ENCODE measurements at regions not wholly inside any gene's neighbourhood (a gene's known extent, or its start where the extent isn't known, plus 50 kb on each side); places are given as distances from the start of the nearest gene placed in this dataset.

DNA sequence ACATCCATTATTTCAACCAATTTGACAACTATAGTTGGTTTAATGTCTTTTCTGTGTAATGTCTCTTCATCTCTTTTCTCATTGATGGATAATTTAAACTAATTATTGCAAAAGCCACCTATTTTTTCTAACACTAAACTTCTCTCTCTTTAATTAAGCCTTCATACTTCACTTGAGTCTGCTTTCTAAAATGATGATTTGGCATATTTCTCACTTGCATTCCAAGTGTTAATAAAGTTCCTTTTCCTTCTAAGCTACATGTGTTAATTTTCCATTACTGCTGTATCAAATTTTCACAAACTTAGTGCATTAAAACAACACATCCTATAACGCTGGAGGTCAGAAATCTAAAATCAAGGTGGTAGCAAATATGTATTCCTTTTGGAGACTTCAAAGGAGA, 1743.8 kb upstream of the PCDH7 start:
- Mint-ChIP-seq H3K36me3 (ENCODE audit: low read depth) (no peaks in the 10 kb centered on the region), H3K4me1 (ENCODE audit: low read depth) (no peaks in the 10 kb centered on the region), H3K9me3 (no peaks in the 10 kb centered on the region), H3K4me3 (no peak overlapping the region), H3K27ac (no peak overlapping the region), H3K27me3 (ENCODE audit: low read depth) (no peaks in the 10 kb centered on the region)
- intact Hi-C loops (cut with micrococcal nuclease): no loop called here
- CTCF ChIA-PET: no interaction called here
- DNase-seq: no peak

- no peaks in the 10 kb centered on the region for H3K27me3 Mint-ChIP-seq (ENCODE audit: low read depth)
- no peak overlapping the region for H3K4me3 Mint-ChIP-seq
- no peaks in the 10 kb centered on the region for H3K4me1 Mint-ChIP-seq (ENCODE audit: low read depth)
- DNase-seq: no peak
- CTCF ChIA-PET: no interaction called here
- no peak overlapping the region for H3K27ac Mint-ChIP-seq
- intact Hi-C loops (cut with micrococcal nuclease): no loop called here
- no peaks in the 10 kb centered on the region for H3K36me3 Mint-ChIP-seq (ENCODE audit: low read depth)
- peaks cover 16% of the 10 kb centered on the region for H3K9me3 Mint-ChIP-seq
Measured at GRCh38 chr4:29002151-29002550, 1718.0 kb upstream of the PCDH7 start.

DNA sequence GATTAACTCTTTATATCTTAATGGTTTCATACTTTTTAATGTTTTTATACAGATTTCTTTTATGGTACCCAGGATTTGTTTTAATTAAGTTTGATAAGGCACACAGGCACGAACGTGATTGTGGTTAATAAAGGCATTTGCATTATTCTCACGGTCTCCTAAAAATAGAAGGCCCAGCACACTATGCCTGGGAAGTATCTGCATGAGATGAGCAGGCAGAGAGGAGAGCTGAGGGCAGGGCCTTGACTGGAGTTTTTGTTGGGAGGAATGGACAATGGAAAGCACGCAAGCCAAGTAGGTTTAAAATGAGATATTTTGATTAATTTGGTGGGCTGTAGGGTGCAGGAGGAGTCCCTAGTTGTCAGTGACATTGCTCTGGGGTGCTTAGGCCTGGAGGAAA, 1714.3 kb upstream of the PCDH7 start:
- Mint-ChIP-seq H3K9me3 (peaks cover 9% of the 10 kb centered on the region), H3K27me3 (ENCODE audit: low read depth) (no peaks in the 10 kb centered on the region), H3K4me3 (no peak overlapping the region), H3K4me1 (ENCODE audit: low read depth) (no peaks in the 10 kb centered on the region), H3K27ac (no peak overlapping the region), H3K36me3 (ENCODE audit: low read depth) (no peaks in the 10 kb centered on the region)
- CTCF ChIA-PET: no interaction called here
- intact Hi-C loops (cut with micrococcal nuclease): no loop called here
- no peak for DNase-seq

DNA sequence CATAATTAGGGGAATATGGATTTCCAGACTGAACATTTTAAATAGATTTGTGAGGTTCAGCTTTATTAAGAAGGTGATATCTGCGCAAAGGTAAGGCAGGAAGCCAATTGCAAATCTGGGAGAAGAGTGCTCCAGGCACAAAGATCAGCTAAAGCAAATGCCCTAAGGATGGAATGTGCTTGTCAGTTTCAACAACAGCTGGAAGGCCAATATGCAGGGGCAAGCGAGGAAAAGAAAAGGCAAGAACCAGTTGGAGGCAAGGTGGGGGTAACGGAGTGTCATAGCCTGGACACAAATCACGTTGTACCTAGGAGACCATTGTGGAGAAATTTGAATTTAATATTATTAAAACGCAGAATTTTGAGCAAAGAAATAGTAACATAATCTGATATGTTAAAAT, 1710.3 kb upstream of the PCDH7 start:
- no peaks in the 10 kb centered on the region for H3K27me3 Mint-ChIP-seq (ENCODE audit: low read depth)
- H3K36me3 Mint-ChIP-seq (ENCODE audit: low read depth): no peaks in the 10 kb centered on the region
- H3K4me3 Mint-ChIP-seq: no peak overlapping the region
- CTCF ChIA-PET: no interaction called here
- DNase-seq: no peak
- no peak overlapping the region for H3K27ac Mint-ChIP-seq
- H3K9me3 Mint-ChIP-seq: peaks cover 16% of the 10 kb centered on the region
- no peaks in the 10 kb centered on the region for H3K4me1 Mint-ChIP-seq (ENCODE audit: low read depth)
- intact Hi-C loops (cut with micrococcal nuclease): no loop called here

- H3K27ac Mint-ChIP-seq: no peak overlapping the region
- CTCF ChIA-PET: no interaction called here
- no peaks in the 10 kb centered on the region for H3K27me3 Mint-ChIP-seq (ENCODE audit: low read depth)
- H3K36me3 Mint-ChIP-seq (ENCODE audit: low read depth): peaks cover 1% of the 10 kb centered on the region
- intact Hi-C loops (cut with micrococcal nuclease): no loop called here
- no peaks in the 10 kb centered on the region for H3K4me1 Mint-ChIP-seq (ENCODE audit: low read depth)
- no peak overlapping the region for H3K4me3 Mint-ChIP-seq
- peaks cover 16% of the 10 kb centered on the region for H3K9me3 Mint-ChIP-seq
- DNase-seq: no peak
Measured at GRCh38 chr4:29013341-29013740, 1706.8 kb upstream of the PCDH7 start.

DNA sequence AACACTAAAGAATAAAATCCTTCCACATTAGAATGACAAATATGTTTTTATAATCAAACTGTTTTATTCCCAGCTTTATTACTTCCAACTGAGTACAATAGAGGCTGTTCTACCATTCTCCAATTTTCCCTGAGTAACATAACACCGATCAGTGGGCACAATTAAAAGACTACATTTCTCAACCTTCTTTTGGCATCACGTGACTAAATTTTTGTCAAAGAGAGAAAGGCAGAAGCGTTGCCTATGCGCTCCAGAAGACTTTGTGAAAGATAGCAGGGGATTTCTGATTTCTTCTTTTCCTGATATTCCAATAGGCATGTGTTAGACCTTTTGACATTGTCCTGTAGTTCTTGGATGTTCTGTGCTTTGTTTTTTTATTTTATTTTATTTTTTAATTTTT, 1705.6 kb upstream of the PCDH7 start:
- intact Hi-C loops (cut with micrococcal nuclease): no loop called here
- H3K27me3 Mint-ChIP-seq (ENCODE audit: low read depth): no peaks in the 10 kb centered on the region
- CTCF ChIA-PET: no interaction called here
- peaks cover 16% of the 10 kb centered on the region for H3K9me3 Mint-ChIP-seq
- no peak overlapping the region for H3K4me3 Mint-ChIP-seq
- no peak for DNase-seq
- H3K27ac Mint-ChIP-seq: no peak overlapping the region
- H3K4me1 Mint-ChIP-seq (ENCODE audit: low read depth): no peaks in the 10 kb centered on the region
- H3K36me3 Mint-ChIP-seq (ENCODE audit: low read depth): peaks cover 1% of the 10 kb centered on the region

- H3K9me3 Mint-ChIP-seq: peaks cover 13% of the 10 kb centered on the region
- intact Hi-C loops (cut with micrococcal nuclease): no loop called here
- no peak for DNase-seq
Measured at GRCh38 chr4:29033703-29034102, 1686.5 kb upstream of the PCDH7 start.

DNA sequence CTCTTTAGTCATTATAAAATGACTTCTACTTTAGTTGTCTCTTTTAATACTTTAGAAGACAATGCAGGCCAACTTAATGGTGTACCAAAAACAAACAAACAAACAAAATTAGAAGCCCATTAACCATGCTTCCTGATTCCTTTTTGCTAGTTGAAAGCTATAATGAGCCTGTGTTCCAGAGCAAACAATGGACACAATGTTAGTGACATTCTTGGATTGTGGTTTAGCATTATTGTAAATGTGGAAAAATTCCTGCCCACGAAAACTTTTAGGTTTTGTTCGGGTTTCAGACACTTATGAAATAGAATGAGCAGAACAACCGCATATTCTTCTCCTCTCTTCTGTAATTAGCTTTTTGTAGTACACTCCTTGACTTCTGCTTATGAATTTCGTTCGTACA, 1682.7 kb upstream of the PCDH7 start:
- no peak for DNase-seq
- CTCF ChIA-PET: no interaction called here
- H3K27me3 Mint-ChIP-seq (ENCODE audit: low read depth): no peaks in the 10 kb centered on the region
- H3K4me3 Mint-ChIP-seq: no peak overlapping the region
- intact Hi-C loops (cut with micrococcal nuclease): no loop called here
- no peaks in the 10 kb centered on the region for H3K36me3 Mint-ChIP-seq (ENCODE audit: low read depth)
- peaks cover 8% of the 10 kb centered on the region for H3K9me3 Mint-ChIP-seq
- no peak overlapping the region for H3K27ac Mint-ChIP-seq
- no peaks in the 10 kb centered on the region for H3K4me1 Mint-ChIP-seq (ENCODE audit: low read depth)

More at GRCh38 chr4:29033703-29034102, 1686.5 kb upstream of the PCDH7 start:
- H3K27me3 Mint-ChIP-seq (ENCODE audit: low read depth): no peaks in the 10 kb centered on the region
- H3K4me1 Mint-ChIP-seq (ENCODE audit: low read depth): no peaks in the 10 kb centered on the region
- no peaks in the 10 kb centered on the region for H3K36me3 Mint-ChIP-seq (ENCODE audit: low read depth)
- CTCF ChIA-PET: no interaction called here
- no peak overlapping the region for H3K27ac Mint-ChIP-seq
- H3K4me3 Mint-ChIP-seq: no peak overlapping the region

GRCh38 chr4:29043411-29043810, 1676.8 kb upstream of the PCDH7 start:
- DNase-seq: no peak
- no peaks in the 10 kb centered on the region for H3K36me3 Mint-ChIP-seq (ENCODE audit: low read depth)
- H3K4me3 Mint-ChIP-seq: no peak overlapping the region
- no peaks in the 10 kb centered on the region for H3K27me3 Mint-ChIP-seq (ENCODE audit: low read depth)
- no peaks in the 10 kb centered on the region for H3K4me1 Mint-ChIP-seq (ENCODE audit: low read depth)
- CTCF ChIA-PET: no interaction called here
- no peak overlapping the region for H3K27ac Mint-ChIP-seq
- peaks cover 7% of the 10 kb centered on the region for H3K9me3 Mint-ChIP-seq
- intact Hi-C loops (cut with micrococcal nuclease): no loop called here

DNA sequence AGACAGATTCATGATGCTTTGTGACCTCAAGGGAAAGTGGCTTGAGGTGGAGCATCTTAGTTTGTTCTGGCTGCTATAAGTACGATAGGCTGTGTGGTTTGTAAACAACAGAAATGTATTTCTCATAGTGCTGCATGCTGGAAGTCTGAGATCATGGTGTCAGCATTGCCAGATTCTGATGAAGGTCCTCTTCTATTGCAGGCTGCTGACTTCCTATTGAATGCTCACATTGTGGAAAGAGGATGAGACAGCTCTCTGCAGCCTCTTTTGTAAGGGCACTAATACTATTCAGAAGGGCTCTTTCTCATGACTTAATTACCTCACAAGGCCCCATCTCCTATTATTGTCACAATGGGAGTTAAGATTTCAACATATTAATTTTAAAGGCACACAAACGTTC, 1674.0 kb upstream of the PCDH7 start:
- H3K4me1 Mint-ChIP-seq (ENCODE audit: low read depth): no peaks in the 10 kb centered on the region
- H3K4me3 Mint-ChIP-seq: no peak overlapping the region
- no peak for DNase-seq
- intact Hi-C loops (cut with micrococcal nuclease): no loop called here
- no peak overlapping the region for H3K27ac Mint-ChIP-seq
- H3K27me3 Mint-ChIP-seq (ENCODE audit: low read depth): no peaks in the 10 kb centered on the region
- H3K36me3 Mint-ChIP-seq (ENCODE audit: low read depth): no peaks in the 10 kb centered on the region
- CTCF ChIA-PET: no interaction called here
- peaks cover 9% of the 10 kb centered on the region for H3K9me3 Mint-ChIP-seq

GRCh38 chr4:29046781-29047180, 1673.4 kb upstream of the PCDH7 start:
- H3K27me3 Mint-ChIP-seq (ENCODE audit: low read depth): no peaks in the 10 kb centered on the region
- H3K36me3 Mint-ChIP-seq (ENCODE audit: low read depth): no peaks in the 10 kb centered on the region
- H3K27ac Mint-ChIP-seq: no peak overlapping the region
- no peak for DNase-seq
- CTCF ChIA-PET: no interaction called here
- peaks cover 9% of the 10 kb centered on the region for H3K9me3 Mint-ChIP-seq
- intact Hi-C loops (cut with micrococcal nuclease): no loop called here
- H3K4me3 Mint-ChIP-seq: no peak overlapping the region
- H3K4me1 Mint-ChIP-seq (ENCODE audit: low read depth): no peaks in the 10 kb centered on the region

DNA sequence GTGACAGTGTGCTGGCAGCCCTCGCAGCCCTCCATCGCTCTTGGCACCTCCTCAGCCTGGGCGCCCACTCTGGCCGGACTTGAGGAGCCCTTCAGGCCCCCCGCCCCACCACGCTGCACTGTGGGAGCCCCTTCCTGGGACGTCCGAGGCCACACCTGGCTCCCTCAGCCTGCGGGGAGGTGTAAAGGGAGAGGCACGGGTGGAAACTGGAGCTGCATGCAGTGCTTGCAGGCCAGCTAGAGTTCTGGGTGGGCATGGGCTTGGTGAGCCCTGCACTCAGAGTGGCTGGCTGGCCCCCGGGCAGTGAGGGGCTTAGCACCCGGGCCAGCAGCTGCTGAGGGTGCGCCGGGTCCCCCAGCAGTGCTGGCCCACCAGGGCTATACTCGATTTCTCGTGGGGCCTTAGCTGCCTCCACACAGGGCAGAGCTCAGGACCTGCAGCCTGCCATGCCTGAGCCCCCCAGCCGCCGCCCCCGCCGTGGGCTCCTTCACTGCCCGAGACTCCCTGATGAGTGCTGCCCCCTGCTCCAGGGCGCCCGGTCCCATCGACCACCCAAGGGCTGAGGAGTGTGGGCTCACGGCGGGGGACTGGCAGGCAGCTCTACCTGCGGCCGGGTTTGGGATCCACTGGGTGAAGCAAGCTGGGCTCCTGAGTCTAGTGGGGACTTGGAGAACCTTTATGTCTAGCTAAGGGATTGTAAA, 1672.7 kb upstream of the PCDH7 start:
- Mint-ChIP-seq H3K4me3 (no peak overlapping the region), H3K27me3 (ENCODE audit: low read depth) (no peaks in the 10 kb centered on the region), H3K9me3 (peaks cover 9% of the 10 kb centered on the region), H3K27ac (no peak overlapping the region), H3K36me3 (ENCODE audit: low read depth) (no peaks in the 10 kb centered on the region), H3K4me1 (ENCODE audit: low read depth) (no peaks in the 10 kb centered on the region)
- CTCF ChIA-PET: no interaction called here
- intact Hi-C loops (cut with micrococcal nuclease): no loop called here
- DNase-seq: no peak

DNA sequence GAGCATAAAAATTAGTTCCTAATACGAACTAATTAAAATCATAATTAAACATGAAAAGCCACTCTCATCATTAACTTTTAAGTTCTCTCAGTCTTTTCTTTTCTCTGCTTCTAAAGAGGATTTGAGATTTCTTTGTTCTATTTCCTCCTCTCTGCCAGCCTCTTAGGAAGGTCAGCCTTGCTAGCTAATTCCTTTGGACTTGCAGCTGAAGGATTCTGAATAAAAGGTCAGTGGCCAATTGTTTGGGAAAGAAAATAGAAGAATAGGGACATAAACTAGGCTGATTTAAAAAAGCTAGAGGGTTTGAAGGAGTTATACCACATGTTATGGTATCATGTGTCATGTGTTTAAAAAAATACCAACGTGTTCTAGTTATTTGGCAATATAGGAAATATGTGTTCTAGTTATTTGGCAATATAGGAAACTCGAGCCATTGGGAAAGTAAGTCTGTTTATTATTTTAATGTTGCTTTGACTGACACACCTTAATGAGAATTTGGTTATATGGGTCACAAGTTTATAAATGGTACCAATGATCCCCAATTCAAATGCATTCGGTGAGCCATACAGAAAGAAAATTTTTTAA, 1668.7 kb upstream of the PCDH7 start:
- no peak overlapping the region for H3K4me3 Mint-ChIP-seq
- H3K27me3 Mint-ChIP-seq (ENCODE audit: low read depth): no peaks in the 10 kb centered on the region
- no peak for DNase-seq
- peaks cover 6% of the 10 kb centered on the region for H3K9me3 Mint-ChIP-seq
- CTCF ChIA-PET: no interaction called here
- intact Hi-C loops (cut with micrococcal nuclease): no loop called here
- no peaks in the 10 kb centered on the region for H3K36me3 Mint-ChIP-seq (ENCODE audit: low read depth)
- H3K27ac Mint-ChIP-seq: no peak overlapping the region
- no peaks in the 10 kb centered on the region for H3K4me1 Mint-ChIP-seq (ENCODE audit: low read depth)
